Neural progenitor cell (in vitro differentiated cells): ENCODE measurements at regions not wholly inside any gene's neighbourhood (a gene's known extent, or its start where the extent isn't known, plus 50 kb on each side); places are given as distances from the start of the nearest gene placed in this dataset.
A peak's percentile ranks its signal among the peaks of the same experiment; 100 is the strongest.

Source experiments
- DNase-seq: peaks from one replicate; pipeline ENCODE4 v3.0.0-alpha.2; 2016; ENCODE audit warnings: low spot score
- H2AFZ ChIP-seq: fragments of 200-600 bp; sonication (generic); replicated peaks from 2 replicates; pipeline ENCODE4 v1.6.1; 2016; ENCODE audit warnings: antibody characterized with exemption
- H3F3A ChIP-seq: fragments of 200-600 bp; sonication (generic); 2 replicates; pipeline ENCODE4 v1.6.1; 2016; ENCODE audit warnings: antibody characterized with exemption, low read depth
- H3K27ac ChIP-seq: fragments of 200-600 bp; sonication (generic); 2 replicates; pipeline ENCODE4 v1.5.1; 2016; ENCODE audit warnings: mild to moderate bottlenecking
- H3K27me3 ChIP-seq: fragments of 200-600 bp; sonication (generic); 2 replicates; pipeline ENCODE4 v1.6.1; 2016; ENCODE audit warnings: mild to moderate bottlenecking, moderate library complexity
- H3K36me3 ChIP-seq: fragments of 200-600 bp; sonication (generic); 2 replicates; pipeline ENCODE4 v1.5.1; 2016
- H3K4me1 ChIP-seq: fragments of 200-600 bp; sonication (generic); 2 replicates; pipeline ENCODE4 v1.6.1; 2016; ENCODE audit warnings: mixed run types
- H3K4me2 ChIP-seq: fragments of 200-600 bp; sonication (generic); 2 replicates; pipeline ENCODE4 v1.6.1; 2016
- H3K4me3 ChIP-seq: fragments of 200-600 bp; sonication (generic); 2 replicates; pipeline ENCODE4 v1.5.1; 2016
- H3K79me2 ChIP-seq: fragments of 200-600 bp; sonication (generic); 2 replicates; pipeline ENCODE4 v1.6.1; 2016; ENCODE audit warnings: low read depth
- H3K9ac ChIP-seq: fragments of 200-600 bp; sonication (generic); 2 replicates; pipeline ENCODE4 v1.6.1; 2016
- H3K9me3 ChIP-seq: fragments of 200-600 bp; sonication (generic); 2 replicates; pipeline ENCODE4 v1.5.1; 2016; ENCODE audit warnings: low read depth
- H4K20me1 ChIP-seq: fragments of 200-600 bp; sonication (generic); 2 replicates; pipeline ENCODE4 v1.6.1; 2016; ENCODE audit warnings: low read depth
- H3K27ac Mint-ChIP-seq: 3 replicates; pipeline ENCODE4 v1.8.0; 2021; ENCODE audit warnings: mixed read lengths
- H3K27me3 Mint-ChIP-seq: 2 replicates; pipeline ENCODE4 v1.8.0; 2022; ENCODE audit warnings: low read depth, mild to moderate bottlenecking, inconsistent platforms, moderate library complexity, mixed read lengths; ENCODE audit not compliant: insufficient read depth
- H3K36me3 Mint-ChIP-seq: 3 replicates; pipeline ENCODE4 v1.8.0; 2021; ENCODE audit warnings: mixed read lengths
- H3K4me1 Mint-ChIP-seq: 3 replicates; pipeline ENCODE4 v1.8.0; 2021; ENCODE audit warnings: mixed read lengths
- H3K4me3 Mint-ChIP-seq: 3 replicates; pipeline ENCODE4 v1.8.0; 2021; ENCODE audit warnings: mild to moderate bottlenecking, moderate library complexity, mixed read lengths
- H3K9me3 Mint-ChIP-seq: 3 replicates; pipeline ENCODE4 v1.8.0; 2020; ENCODE audit warnings: mixed read lengths
- CTCF ChIP-seq: fragments of 200-600 bp; sonication (generic); IDR thresholded peaks from 2 replicates; pipeline ENCODE4 v1.5.1; 2017; ENCODE audit warnings: antibody characterized with exemption, mild to moderate bottlenecking
- EZH2 ChIP-seq: fragments of 200-600 bp; sonication (generic); IDR thresholded peaks from 2 replicates; pipeline ENCODE4 v1.6.1; 2017; ENCODE audit warnings: antibody characterized with exemption, mild to moderate bottlenecking, moderate library complexity
- EZH2phosphoT487 ChIP-seq: fragments of 200-600 bp; sonication (generic); IDR thresholded peaks from 2 replicates; pipeline ENCODE4 v1.6.1; 2017; ENCODE audit warnings: antibody characterized with exemption

DNA sequence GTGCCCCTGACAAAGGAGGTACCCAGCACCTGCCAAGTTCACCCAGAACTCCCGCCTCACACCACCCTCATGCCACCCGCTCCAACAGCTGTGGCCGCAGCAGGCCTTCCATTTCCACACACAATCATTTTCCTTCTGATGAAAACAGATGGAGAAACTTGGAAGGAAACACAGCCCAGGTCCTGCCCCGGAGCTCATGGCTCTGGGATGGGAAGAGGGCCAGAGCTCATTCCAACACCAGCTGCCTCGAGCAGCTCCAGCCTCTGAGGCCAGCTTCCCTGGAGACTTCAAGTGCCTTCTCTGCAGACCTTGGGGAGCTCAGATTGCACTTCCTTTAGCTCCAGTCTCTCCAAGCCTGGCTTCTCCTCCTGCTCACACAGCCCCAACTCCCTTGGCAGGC, 55.1 kb upstream of the CMKLR1 start:
- no peaks in the 10 kb centered on the region for H3K36me3 Mint-ChIP-seq
- no peaks in the 10 kb centered on the region for H3K9me3 ChIP-seq
- no peak overlapping the region for H3K27ac ChIP-seq
- peaks cover 17% of the 10 kb centered on the region for H3K4me1 ChIP-seq
- TF ChIP-seq EZH2, result no peak
- TF ChIP-seq CTCF, result no peak
- no peak for TF ChIP-seq EZH2phosphoT487
- no peak overlapping the region for H3K4me3 Mint-ChIP-seq
- DNase-seq, result no peak
- peaks cover 17% of the 10 kb centered on the region for H3F3A ChIP-seq
- H4K20me1 ChIP-seq, result no peaks in the 10 kb centered on the region
- H3K36me3 ChIP-seq, result no peaks in the 10 kb centered on the region
- peaks cover 5% of the 10 kb centered on the region for H3K27me3 Mint-ChIP-seq
- peaks cover 2% of the 10 kb centered on the region for H3K4me1 Mint-ChIP-seq
- no peak overlapping the region for H3K4me3 ChIP-seq
- peak overlapping the region; percentile 25 for H3K27ac Mint-ChIP-seq
- no peak overlapping the region for H3K9ac ChIP-seq
- no peaks in the 10 kb centered on the region for H3K79me2 ChIP-seq
- H3K4me2 ChIP-seq, result no peak overlapping the region
- no peaks in the 10 kb centered on the region for H3K27me3 ChIP-seq
- no peak overlapping the region for H2AFZ ChIP-seq
- H3K9me3 Mint-ChIP-seq, result no peaks in the 10 kb centered on the region

- peaks cover 8% of the 10 kb centered on the region for H3K27me3 Mint-ChIP-seq
- TF ChIP-seq EZH2phosphoT487, result no peak
- Histone ChIP-seq H4K20me1 (no peaks in the 10 kb centered on the region), H3F3A (peaks cover 17% of the 10 kb centered on the region), H3K36me3 (no peaks in the 10 kb centered on the region), H3K4me2 (no peak overlapping the region), H3K79me2 (no peaks in the 10 kb centered on the region), H3K27ac (no peak overlapping the region), H3K4me3 (no peak overlapping the region), H3K4me1 (peaks cover 12% of the 10 kb centered on the region), H3K9me3 (no peaks in the 10 kb centered on the region), H3K9ac (no peak overlapping the region), H3K27me3 (no peaks in the 10 kb centered on the region), H2AFZ (no peak overlapping the region)
- no peaks in the 10 kb centered on the region for H3K9me3 Mint-ChIP-seq
- H3K36me3 Mint-ChIP-seq, result no peaks in the 10 kb centered on the region
- DNase-seq, result no peak
- no peak overlapping the region for H3K27ac Mint-ChIP-seq
- peaks cover 2% of the 10 kb centered on the region for H3K4me1 Mint-ChIP-seq
- no peak overlapping the region for H3K4me3 Mint-ChIP-seq
These were observed 53.2 kb upstream of the CMKLR1 start for GRCh38 chr12:108392284-108392683.

DNA sequence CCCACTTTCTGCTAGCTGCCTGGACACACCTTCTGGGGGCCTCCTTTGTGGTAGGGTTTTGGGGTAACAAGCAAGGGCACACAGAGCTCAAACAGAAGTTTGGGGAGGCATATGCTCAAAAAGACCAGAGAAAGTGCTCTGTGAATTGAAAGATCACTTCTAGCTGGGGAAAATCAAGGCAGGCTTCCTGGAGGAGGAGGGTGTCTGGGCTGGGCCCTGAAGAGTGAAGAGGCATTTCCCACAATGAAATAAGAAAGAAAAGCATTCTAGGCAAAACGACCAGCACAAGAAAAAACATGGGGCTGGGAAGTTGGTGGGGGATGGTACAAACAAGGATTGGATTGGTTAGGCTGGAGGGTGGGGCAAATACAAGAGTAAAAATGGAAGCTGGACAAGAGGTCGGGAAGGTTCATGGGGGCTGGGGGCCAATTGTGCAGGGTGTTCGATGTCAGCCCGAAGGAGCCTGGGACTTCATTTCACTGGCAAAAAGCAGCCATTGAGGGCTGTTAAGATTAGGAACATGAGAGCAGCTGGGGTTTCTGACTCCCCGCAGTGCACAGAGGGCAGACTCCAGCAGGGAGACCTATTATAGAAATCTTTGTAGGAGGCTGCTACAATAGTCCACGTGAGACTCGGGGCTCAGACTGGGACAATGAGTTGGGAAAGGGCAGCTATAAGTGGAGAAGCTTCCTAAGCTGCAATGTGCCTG, 51.5 kb upstream of the CMKLR1 start:
- Mint-ChIP-seq H3K4me1 (peaks cover 2% of the 10 kb centered on the region), H3K36me3 (no peaks in the 10 kb centered on the region), H3K27ac (no peak overlapping the region), H3K27me3 (peaks cover 6% of the 10 kb centered on the region), H3K9me3 (no peaks in the 10 kb centered on the region), H3K4me3 (no peak overlapping the region)
- H2AFZ ChIP-seq, result no peak overlapping the region
- no peaks in the 10 kb centered on the region for H3K27me3 ChIP-seq
- no peaks in the 10 kb centered on the region for H3K9me3 ChIP-seq
- peak overlapping the region; percentile 43 for H3K4me2 ChIP-seq
- no peaks in the 10 kb centered on the region for H4K20me1 ChIP-seq
- H3K79me2 ChIP-seq, result no peaks in the 10 kb centered on the region
- no peaks in the 10 kb centered on the region for H3K36me3 ChIP-seq
- peaks cover 17% of the 10 kb centered on the region for H3F3A ChIP-seq
- H3K9ac ChIP-seq, result no peak overlapping the region
- peak; percentile 54 for DNase-seq
- H3K4me1 ChIP-seq, result peaks cover 12% of the 10 kb centered on the region
- TF ChIP-seq EZH2 (no peak), EZH2phosphoT487 (no peak), CTCF (no peak)
- peak overlapping the region; percentile 25 for H3K27ac ChIP-seq
- no peak overlapping the region for H3K4me3 ChIP-seq

- H3K4me3 Mint-ChIP-seq, result no peak overlapping the region
- DNase-seq, result no peak
- H3K27me3 Mint-ChIP-seq, result peaks cover 6% of the 10 kb centered on the region
- Histone ChIP-seq H3K79me2 (no peaks in the 10 kb centered on the region), H4K20me1 (no peaks in the 10 kb centered on the region), H3K4me1 (peaks cover 12% of the 10 kb centered on the region), H3K4me2 (no peak overlapping the region), H2AFZ (no peak overlapping the region), H3K4me3 (no peak overlapping the region), H3F3A (peaks cover 17% of the 10 kb centered on the region), H3K9ac (no peak overlapping the region), H3K27ac (no peak overlapping the region), H3K27me3 (no peaks in the 10 kb centered on the region), H3K9me3 (no peaks in the 10 kb centered on the region), H3K36me3 (no peaks in the 10 kb centered on the region)
- TF ChIP-seq EZH2, result no peak
- TF ChIP-seq CTCF, result no peak
- TF ChIP-seq EZH2phosphoT487, result no peak
- no peak overlapping the region for H3K27ac Mint-ChIP-seq
- peaks cover 2% of the 10 kb centered on the region for H3K4me1 Mint-ChIP-seq
- no peaks in the 10 kb centered on the region for H3K36me3 Mint-ChIP-seq
- H3K9me3 Mint-ChIP-seq, result no peaks in the 10 kb centered on the region
These were observed 50.4 kb upstream of the CMKLR1 start for GRCh38 chr12:108389544-108389943.
